Tibial nerve (tissue), 3 donors: ENCODE measurements at regions not wholly inside any gene's neighbourhood (a gene's known extent, or its start where the extent isn't known, plus 50 kb on each side); places are given as distances from the start of the nearest gene placed in this dataset.

ENCODE experiments used
- CTCF ChIP-seq, 5 experiments: fragments of 200-600 bp in 3 of 5; fragments of 450-650 bp in 2 of 5; sonication (generic) in 3 of 5; IDR thresholded peaks; one replicate each; pipeline ENCODE4 v1.5.1; 2016 to 2019; ENCODE audit warnings: antibody characterized with exemption in 5 of 5, mild to moderate bottlenecking in 3 of 5, moderate library complexity in 2 of 5
- POLR2A ChIP-seq, 2 donors: fragments of 450-650 bp; IDR thresholded peaks; one replicate each; pipeline ENCODE4 v1.6.1; 2017; ENCODE audit warnings: antibody characterized with exemption in 2 of 2, mild to moderate bottlenecking in 2 of 2, moderate library complexity in 2 of 2

DNA sequence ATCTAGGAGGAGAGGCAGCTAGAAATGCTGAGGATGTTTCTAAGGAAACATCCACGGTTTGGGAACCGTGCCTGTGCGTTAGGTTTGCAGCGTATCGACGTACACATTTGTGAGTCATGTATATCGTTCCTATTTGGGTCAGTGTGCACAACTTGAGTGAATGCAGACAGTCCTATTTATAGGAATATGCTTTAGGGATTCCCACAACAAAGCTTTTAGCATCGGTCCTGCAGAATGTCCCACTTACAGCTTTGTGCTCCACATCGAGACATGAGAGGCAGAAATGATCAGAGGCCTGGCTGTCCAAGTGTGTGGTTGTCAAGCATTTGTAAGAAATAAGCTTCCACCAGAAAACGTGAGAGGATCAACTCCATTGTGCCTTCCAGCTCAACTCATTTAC lies 1282.7 kb upstream of the WWC1 start:
- TF ChIP-seq POLR2A (IDR thresholded peaks at IDR 0.05) (no peak), CTCF (IDR thresholded peaks at IDR 0.05) (no peak)
